Fibroblast of skin of back (primary cell): ENCODE measurements at regions not wholly inside any gene's neighbourhood (a gene's known extent, or its start where the extent isn't known, plus 50 kb on each side); places are given as distances from the start of the nearest gene placed in this dataset.
"Not testable (repeated sequence)": the region's sequence is repeated elsewhere in the genome, so short reads cannot be mapped to it uniquely, and the experiment has no call there.

Experiments
- DNase-seq: peaks from one replicate; pipeline ENCODE4 v3.0.0-alpha.2; 2013

DNA sequence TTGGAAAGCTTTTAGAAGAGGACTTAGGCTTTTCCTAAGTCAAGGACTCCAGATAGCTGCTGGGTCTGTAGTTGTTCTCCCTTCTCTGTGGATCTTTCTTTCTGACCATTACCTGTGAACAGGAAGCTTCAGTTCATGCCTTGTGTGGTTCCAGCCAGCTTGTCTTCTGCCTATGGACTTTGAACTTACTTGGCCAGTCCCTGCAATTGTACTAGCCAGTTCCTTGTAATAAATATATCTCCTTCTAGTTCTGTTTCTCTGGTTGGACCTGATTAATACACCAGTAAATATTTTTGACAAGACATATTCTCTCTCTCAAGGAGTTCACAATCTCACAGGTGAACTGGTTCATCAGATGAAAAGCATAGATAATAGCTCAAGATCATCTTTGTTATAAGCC is 341.3 kb upstream of the DPPA4 start:
- DNase-seq: no peak

DNA sequence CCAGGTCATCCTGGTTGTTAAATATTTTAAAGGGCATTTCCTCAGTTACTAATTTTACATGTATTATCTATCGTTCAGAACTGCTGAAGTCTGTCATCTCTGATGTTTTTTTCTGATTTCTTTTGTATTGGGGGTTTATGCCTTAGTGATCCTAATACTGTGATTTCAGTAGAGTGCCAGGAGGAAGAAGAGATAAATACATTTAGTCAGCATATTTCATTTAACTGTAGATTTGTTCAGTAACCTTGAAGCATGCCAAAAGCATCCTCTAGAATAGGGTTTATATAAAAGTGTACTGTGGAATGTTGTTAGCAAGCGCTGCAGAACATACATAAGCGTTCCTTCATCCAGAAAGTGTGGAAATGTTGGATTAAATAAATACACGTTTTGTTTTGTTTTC is 342.3 kb upstream of the DPPA4 start:
- DNase-seq: no peak

DNA sequence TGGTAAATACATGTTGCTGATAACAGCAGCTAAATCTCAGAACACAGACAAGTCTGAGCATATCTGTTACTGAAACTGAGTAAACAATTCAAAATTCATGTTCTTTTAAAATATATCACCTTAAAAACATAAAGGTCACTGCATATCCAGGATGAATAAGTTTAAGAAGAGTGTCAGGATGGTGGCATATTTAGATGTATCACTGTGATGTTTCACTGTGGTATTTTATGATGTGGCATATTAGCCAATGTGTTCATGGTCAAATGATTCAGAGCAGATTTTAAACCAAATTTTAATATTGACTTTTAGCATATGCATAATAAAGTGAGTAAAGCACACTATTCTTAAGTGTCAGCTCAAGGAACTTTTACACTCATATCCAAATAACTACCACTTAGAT is 346.4 kb upstream of the DPPA4 start:
- DNase-seq: peak; percentile 16

DNA sequence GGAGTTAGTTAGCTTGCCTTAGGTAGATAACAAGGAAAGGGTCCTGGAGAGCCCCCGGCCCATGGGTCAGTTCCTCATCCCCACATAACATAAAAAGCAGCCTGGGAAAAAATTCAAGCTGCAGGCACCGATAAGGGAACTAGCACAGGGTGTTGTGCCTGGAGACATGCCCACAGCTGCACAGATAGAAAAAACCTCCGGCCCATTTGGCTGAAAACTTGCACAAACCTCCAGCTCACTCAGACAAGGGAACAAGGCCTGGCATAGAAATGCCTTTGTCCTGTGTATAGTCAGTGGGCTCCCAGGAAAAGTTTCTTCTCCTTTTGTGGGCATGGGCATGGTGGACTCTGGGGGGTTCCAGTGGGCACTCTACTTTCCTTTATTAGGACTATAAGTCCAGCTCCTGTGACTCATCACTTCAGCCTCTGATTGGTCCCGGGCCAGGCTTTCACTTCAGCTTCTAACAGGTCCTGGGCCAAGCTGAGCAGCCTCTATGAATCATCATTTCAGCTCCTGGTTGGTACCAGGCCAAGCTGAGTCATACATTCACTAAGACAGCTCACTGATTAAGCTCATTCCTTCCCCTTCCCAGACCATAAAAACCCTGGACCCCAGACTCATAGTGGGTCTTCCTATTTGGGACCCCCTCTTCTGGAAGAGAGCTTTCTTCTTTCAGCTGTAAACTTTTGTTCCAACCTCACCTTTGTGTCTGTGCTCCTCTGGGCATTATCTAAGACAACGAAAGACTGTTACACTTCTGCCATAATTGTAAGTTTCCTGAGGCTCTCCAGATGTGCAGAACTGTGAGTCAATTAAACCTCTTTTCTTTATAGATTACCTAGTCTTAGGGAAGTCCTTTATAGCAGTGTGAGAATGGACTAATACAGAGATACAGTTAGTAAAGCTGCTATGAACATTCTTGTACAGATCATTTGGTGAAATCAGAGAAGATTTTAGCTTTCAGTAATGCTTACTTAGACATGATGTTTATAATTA is 348.0 kb upstream of the DPPA4 start:
- DNase-seq: peak; percentile 99

DNA sequence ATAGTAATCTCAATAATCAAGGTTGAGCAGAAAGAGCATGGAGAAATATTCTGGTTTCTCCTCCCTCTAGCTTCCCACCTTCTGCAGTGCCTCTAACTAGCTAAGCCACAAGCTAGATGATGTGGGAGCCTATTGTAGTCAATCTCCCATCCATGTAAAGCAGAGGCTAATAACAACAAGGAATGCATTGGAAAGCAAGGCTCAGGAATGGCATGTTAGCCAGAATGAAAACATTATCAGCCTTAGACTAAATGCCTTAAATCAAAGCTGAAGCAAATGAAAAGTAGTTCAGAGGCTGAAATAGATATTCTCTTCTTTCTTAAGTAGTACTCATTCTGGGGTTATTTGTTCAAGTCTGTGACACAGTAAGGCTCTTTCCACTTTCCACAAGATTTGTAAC is 350.3 kb upstream of the DPPA4 start:
- peak; percentile 40 for DNase-seq

DNA sequence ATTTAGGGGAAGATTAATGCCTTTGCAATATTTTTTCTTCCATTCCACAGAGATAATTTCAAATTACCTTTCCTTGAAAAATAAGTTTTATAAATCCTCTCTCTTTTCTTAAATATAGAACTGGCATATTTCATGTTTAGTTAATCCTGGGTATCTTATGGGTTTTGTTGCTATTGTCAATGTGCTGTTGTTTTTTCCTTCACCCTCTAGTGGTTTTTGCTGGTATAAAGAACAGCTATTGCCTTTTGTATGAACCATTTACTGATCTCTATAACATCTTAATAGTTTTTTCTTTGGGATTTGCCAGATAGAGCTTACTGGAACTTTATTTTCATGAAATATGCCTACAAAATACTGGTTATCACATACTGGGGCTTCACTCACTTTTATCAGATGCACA is 359.6 kb upstream of the DPPA4 start:
- no peak for DNase-seq

DNA sequence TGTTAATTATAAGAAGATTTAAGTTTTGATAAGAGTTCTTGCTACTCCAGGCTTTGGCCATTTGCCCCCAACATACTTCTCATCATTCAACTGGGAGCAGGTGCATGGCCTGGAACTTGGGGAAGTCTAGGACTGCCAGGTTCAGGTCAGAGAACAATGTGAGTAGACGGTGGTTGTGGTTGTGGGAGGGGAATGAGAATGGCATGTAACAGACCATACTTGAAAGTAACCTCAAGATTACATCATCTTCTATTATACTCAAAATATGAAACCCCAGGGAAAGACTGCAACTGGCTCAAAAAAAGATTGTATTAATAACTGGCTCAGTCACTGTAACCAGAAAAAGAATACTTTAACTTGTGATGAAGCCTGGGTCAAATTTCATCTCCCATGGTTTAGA is 364.9 kb upstream of the DPPA4 start:
- DNase-seq: peak; percentile 21

DNA sequence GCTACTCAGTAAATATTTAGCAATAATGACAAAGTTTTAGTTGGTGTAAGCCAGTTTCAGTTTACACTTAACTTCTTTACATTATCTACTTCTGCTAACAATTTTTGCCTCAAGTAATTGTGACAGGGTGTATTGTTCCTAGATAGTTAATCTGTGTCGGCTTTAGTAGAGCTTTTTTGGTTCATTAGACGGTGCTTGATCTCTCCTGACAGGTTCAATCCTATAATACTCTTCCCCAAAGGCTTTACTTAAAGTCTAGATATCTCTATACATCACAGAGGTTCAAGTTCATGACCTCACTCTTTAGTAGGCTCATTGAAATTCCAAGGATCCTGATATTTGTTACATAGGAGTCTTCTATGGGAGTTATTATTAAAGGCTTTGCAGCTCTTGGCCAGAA is 365.6 kb upstream of the DPPA4 start:
- no peak for DNase-seq

DNA sequence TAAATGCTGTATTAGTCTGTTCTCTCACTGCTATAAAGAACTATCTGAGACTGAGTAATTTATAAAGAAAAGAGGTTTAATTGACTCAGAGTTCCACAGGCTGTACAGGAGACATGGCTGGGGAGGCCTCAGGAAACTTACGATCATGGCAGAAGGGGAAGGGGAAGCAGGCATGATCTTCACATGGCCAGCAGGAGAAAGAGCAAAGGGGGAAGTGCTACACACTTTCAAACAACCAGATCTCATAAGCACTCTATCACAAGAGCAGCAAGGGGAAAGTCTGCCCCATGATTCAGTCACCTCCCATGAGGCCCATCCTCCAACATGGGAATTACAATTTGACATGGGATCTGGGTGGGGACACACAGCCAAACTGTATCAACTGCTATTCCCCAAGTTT is 367.8 kb upstream of the DPPA4 start:
- not testable (repeated sequence) for DNase-seq

DNA sequence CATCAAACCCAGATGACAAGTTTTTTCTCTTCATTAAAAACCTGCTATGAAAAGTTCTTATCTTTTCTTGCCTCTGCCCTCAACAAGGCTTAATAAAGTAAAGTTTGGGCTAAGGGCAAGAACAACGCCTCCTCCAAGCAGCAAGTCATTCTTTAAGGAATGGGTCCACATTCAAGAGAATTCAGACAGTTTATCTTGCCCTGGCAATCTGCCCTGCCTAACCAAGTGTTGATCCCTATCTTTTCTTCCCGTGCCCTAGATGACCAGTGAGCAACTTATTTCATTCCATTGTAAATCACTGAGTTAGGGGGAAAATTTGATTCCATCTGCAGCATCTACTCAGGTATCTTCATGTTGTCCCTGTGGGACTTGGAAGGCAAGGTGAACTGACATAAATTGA is 370.3 kb upstream of the DPPA4 start:
- no peak for DNase-seq

DNA sequence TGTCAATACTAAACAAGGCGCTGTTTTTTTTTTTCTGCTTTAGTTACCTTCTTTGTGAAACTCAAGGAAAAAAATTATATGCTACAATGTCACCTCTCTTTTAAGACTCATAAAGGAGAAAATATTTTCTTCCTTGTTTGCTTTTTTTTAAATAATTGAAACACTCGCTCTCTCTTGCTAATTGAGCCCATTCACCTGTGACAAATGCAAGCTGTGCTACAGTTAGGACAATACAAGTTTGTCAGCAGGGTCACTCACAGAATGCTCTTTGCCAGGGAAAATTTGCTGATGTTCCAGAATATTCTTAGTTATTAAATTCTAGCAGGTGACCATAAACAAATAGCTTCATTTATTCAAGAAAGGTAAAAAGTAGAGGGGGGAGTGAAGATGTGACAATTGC is 375.9 kb upstream of the DPPA4 start:
- DNase-seq: no peak

DNA sequence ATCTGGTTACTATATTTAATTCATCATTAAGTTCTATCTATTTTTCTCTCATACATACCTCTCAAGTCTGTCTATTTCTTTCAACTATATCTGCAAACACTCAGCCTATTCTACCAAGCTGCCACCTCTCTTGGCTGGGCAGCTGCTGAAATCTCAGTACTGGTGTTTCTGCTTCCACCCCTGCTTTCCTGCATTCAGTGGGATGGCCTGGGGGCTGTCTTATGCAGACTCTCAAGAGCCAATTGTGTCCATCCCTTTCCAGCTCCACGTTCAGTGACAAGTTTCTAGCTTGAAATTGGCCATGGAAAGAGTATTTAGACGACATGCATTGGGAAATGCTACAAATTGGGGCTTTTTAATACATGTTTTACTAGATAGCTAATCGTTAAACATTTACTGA is 378.4 kb upstream of the DPPA4 start:
- no peak for DNase-seq

DNA sequence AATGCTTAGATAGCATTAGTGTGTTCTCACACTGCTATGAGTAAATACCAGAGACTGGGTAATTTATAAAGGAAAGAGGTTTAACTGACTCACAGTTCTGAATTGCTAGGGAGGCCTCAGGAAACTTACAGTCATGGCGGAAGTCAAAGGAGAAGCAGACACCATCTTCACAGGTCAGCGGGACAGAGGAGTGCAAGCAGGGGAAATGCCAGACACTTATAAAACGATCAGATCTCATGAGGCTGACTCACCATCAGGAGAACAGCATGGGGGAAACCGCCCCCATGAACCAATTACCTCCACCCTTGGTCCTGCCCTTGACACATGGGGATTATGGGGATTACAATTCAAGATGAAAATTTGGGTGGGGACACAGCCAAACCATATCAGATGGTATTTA is 381.5 kb upstream of the DPPA4 start:
- no peak for DNase-seq

DNA sequence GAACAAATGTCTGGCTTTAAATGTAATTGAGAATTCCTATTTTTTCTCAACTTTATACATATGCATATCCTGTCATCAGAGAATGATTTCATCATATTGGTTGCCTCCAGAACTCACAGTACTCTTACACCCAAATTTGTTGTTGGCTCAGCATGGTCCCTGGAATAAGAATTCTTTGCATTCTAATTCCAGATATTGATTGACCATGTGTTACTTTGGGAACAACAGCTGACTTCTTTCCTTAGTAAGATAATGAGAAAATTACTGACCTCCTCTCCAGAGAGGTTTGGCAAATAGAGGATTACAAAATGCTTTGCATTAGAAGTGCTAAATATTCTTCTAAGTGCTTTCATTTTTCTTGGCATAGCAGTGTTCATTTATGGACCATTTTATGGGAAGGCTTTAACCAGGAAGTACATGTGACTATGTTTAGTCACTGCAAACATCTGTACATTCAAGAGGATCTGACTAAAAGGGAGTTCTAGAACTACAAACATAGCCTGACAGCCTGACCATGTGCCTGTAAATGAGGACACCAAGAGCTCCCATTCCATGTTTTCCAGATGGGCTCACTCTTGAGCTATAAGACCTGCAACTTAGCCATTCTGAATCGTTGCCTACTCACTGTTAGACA is 391.6 kb upstream of the DPPA4 start:
- DNase-seq: peak; percentile 0

DNA sequence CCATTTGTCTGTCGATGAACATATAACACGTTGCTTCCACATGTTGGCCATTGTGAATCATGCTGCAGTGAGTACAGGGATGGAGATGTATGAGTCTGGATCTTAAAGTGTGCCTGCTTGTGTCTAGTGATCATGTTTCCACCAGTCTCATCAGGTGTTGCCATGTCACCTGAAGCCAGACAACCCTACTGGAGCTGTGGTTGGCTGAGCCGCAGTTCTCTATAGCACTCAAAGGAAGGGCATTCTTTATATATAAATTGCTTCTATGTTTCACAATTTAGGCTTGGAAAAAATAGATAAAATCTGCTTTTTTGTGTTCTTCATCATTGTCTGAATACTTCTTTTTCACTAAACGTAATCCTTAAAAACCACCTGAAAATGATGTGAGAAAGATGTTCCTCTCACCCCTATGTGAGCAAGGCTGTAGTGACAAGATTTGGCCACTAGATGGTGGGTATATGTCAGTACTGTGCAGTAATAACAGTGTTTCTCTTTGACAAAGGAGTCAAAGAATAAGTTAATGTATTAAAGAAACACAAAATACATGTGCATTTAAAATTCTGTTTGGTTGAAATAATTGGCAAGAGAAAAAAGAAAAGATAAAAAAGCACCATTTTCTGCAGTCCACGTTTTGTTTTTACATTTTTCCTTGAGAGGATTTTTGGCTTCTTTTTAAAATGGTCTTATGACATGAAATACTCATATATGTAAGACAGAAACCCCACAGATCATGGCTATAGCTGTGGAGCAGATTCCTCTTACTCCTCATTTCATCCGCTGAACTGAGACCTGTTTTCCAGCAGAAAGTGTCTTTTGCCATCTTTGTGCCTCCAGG is 394.5 kb upstream of the DPPA4 start:
- peak; percentile 53 for DNase-seq

DNA sequence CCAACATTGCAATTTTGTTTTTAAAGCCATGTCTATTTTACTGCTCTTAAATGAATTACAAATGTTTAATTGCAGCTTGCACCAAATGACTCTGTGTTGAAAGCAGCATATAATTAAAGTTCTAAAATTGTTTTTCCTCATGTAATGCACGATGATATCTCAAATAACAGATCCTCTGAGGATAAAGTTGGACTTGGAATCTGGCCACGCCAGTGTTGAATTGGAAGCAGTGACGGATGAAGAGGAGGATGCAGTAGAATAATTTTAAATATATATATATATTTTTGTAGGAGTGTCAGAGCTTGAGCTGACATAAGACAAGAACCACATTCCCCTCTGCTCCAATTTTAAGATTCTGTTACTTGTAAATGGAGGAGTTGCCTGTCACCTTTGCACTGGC is 406.6 kb upstream of the DPPA4 start:
- no peak for DNase-seq

DNA sequence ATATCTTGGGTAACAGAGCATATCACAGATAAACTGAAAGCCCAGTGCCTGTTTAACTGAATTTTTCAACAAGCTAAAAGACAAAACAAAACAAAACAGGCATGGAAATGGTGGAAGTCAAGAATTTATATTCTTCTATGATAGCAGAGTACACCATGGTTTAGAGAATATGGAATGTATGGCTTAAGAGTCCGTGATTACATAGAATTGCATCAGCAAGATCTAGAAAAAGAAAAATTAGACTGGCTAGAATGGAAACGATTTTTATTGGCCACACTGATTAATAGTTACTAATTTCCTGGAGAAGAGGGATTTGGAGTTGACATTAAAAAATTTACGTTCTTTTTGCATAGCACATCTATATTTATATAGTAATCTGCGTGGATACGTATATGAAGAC is 435.2 kb upstream of the DPPA4 start:
- no peak for DNase-seq

DNA sequence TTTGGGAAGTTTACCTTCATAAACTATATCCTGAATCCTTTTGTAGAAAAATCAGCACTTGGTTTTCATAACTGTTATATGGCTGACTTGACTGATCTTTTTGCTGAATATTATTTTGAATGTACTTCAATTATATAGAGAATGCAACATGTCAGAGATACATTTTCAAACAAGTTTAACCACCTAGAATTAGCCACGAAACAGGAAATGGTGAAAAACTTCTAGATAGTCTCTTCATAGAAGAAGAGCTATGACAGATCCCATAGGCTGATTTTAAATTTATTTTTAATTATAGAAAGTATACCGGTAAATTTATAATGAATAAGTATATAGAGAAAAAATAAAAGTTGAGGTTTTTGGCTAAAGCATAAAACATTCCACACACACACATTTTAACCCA is 436.8 kb upstream of the DPPA4 start:
- DNase-seq: no peak

DNA sequence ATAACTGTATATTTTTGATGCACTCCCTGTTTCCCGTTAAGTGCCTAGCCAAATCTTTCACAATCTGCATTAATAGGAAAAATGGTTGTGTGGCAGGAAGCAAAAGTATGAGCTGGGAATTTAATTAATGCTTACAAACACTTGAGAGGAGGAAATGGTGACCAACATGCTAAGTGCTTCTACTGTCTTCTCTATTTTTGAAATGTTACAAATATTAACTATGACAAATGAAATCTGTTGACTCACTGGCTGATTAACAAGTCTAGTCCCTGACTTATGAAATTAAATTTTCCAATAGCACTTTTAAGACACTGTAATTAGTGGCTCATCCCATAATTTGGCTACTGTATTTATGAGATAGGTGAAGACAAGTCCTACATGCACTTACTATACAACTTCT is 446.9 kb upstream of the DPPA4 start:
- DNase-seq: no peak

DNA sequence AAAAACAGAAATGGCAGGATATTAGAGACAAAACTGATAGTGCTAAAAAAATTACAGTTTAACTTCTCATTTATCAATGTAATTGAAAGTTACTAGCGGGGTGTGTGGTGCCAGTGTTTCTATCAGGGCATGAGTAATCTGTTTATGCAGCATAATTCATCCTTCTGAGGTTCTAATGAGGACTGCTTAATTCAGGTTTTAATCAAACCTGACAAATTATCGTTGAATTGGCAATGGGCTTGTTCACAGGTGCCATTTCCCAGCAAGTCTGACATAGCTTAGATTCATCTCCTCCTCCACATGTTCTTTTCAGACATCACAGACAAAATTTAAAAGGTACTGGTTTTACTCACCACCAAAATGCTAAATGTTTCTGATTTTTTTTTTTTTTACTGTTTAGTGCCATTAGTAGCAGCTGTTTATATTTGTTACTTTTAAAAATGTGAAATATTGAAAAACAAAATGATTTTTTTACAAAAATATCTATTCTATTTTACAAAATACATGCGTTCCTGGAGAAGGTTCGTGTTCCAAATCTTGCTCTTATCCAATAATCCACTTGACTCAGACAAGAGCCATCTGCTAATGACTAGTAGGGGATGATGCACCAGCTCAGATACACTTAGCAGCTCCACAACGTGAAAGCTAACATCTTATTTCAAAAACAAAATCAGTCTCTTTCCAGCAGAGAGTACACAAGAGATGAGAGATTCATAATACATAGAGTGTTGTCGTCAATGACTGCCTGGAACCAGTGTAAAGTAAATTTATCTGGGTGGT is 447.7 kb upstream of the DPPA4 start:
- DNase-seq: no peak

DNA sequence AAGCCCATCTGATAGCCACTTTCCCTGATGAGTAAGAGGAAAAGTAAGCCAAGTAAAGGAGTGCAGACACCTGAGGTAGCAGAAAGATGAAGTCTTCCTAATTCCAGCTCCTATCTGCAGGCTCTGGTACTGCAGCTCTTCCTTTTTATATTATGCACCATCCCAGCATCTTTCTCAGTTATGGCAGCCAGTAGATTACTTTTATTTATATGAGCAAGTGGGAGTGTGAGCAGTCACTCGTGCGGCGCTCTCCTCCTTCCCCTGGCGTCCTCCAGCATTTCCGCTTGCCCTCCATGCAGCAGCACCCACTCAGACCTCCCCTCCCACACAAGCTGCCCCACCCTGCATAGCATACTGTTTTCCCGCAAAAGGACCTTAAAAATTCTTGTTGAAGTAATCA is 465.9 kb upstream of the DPPA4 start:
- no peak for DNase-seq

DNA sequence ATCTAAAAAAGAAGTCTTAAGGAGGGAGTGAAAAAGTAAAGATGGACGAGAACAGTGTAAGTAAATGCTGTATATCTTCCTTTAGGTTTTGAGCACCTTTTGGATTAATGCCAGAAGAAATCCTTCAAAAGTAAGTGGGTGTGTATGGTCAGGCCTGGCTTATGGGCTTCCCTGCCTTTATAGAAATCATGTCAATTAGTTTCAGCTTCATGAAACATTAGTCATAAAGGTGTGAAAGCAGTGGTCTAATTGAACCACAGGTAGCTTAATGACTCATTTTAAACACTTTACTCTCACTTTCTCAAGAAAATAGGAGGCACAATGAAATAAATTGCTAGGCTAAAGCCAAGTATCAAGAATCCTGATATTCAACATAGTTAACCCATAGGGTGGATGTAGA is 467.4 kb upstream of the DPPA4 start:
- no peak for DNase-seq
